ENCODE measurements at regions not wholly inside any gene's neighbourhood (a gene's known extent, or its start where the extent isn't known, plus 50 kb on each side); places are given as distances from the start of the nearest gene placed in this dataset.

DNA sequence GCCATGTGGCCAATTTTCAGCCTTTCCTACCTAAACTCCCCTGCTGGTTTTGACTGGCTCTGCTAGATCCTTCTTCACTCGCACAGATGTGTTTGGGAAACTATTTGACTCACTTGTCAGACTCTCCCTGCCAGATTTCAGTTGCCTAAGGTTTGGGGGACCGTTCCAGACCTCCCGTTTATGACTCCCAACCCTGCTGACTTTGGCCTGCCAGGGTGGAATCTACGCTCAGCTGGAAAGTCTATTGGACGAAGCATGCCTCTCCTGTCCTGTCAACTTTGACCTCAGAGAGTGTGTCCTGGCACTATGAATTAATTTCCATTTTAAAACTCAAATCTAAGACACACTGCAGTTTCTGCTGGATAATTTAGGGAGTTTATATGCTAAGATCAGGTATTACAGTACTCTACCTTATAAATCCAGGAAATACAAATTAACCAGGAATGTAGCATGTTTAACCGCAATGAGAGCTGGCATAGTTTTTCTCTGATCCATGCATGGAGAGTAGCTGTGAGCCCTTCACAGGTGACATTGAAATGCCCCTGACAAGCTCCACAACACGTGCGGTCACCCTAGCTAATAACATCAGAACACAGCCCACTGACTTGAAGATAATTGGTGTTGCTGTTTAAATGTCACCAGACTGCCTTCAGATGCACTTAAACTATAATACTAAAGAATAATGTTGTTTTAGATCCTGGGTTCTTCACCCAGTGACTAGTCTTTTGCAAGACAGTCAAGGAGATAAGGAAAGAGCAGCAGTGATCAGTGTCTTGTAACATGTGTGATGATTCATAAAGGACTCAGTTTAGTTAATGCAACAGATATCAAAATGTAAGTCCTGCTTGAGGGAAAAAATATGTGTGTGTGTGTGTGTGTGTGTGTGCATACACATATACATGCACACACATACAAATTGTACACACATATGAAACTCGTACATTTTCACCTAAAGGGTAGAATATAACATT, 223.0 kb upstream of the MCTP2 start:
- no peak for DNase-seq (ENCODE audit: low read depth)

DNA sequence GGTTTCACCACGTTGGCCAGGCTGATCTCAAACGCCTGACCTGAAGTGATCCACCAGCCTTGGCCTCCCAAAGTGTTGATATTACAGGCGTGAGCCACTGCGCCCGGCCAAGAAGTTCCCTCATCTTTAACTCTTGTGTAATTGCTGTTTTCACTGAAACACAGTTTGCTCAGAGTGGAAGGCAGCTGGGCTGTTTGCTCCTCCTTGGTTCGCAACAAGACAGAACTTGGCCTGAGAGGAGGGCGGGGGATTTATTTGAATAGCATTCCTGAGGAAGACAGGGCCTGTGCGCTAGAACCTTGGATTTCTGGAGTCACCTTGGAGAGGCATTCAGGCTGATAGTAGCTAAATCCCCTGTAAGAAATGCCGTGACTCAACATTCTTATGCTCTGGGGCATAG, 226.7 kb upstream of the MCTP2 start:
- DNase-seq (ENCODE audit: low read depth), result no peak

DNA sequence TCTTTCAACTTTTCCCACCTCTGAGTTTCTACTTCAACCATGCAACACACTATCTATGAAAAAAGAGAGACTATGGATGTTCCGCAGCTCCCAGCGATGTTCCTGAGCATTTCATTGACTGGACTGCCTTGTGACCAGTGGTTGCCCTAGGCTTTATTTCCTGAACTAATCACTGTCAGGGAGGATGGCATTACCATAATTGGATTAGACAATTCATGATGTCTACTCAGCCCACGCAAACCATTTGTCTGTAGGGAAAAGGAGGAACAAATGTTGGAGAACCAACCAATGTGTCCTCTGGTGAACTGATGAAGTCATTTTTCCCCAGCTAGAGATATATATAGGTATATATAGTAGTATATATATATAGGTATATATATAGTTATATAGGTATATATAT, 229.3 kb upstream of the MCTP2 start:
- no peak for DNase-seq (ENCODE audit: low read depth)

DNA sequence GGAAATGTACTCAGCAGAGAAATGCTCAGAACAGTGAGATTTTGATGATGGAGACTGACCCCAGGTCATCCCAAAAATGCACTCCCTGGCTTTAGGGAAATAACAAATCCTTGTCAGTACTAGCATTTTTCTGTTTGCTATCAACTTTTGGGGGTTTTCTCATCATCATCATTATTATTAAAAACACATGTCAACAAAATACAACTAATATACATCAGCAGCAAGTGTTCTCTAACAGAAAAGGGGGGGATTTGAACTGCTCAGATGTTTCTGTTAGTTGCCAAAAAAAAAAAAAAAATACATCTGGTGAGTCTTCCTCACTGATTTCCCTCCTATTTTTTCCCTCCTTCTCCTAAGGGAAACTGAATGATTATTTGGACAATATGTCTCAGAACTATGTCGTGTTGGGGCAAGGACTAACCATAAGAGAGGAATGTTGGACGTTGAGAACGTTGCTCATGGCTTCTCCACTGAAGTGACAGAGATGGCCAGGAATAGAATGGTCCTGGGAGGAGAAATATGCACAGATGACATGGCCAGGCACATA, 230.0 kb upstream of the MCTP2 start:
- no peak for DNase-seq (ENCODE audit: low read depth)

DNA sequence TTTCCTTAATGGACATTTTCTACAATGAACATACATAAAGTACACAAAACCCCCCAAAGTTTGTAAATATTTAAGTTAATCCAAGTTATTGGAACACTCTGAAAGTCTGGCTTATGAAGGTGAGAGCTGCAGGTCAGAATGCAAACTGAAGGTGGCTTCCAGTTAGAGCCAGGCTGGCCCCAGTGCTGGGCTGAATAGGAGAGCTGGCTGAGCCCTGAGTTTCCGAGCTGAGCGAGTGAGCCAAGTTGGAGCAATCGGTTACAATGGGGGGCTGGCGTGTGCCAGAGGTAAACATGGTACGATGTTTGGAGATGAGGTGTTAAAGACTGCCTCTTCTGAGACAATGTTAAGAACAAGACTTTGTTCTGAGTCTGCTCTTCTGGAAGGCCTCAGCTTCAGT, 230.8 kb upstream of the MCTP2 start:
- no peak for DNase-seq (ENCODE audit: low read depth)

DNA sequence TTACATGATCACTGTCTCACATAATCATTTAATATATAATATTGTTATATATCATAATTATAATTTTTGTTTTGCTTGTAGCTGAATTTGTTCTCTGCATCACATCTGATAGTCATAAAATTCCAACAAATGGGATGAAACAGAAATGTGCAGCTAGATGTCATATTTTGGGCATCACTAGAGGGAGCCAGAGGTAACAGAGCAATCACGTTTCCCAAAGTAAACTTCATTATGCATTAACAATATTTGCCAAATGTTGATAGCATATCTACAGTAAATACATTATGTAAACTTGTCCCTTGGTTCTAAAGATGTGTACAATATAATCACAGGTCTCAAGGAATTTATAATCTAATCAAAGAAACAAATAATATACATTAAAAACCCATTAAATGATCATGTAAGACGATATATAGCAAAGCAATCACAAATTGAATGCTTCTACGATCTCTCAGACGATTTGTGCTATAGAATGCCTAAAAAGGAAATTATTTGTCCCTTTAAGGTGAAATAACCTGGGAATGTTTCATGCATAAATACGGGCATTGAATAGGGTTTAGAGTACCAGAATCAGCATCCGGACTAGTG, 234.2 kb upstream of the MCTP2 start:
- DNase-seq (ENCODE audit: low read depth), result no peak

DNA sequence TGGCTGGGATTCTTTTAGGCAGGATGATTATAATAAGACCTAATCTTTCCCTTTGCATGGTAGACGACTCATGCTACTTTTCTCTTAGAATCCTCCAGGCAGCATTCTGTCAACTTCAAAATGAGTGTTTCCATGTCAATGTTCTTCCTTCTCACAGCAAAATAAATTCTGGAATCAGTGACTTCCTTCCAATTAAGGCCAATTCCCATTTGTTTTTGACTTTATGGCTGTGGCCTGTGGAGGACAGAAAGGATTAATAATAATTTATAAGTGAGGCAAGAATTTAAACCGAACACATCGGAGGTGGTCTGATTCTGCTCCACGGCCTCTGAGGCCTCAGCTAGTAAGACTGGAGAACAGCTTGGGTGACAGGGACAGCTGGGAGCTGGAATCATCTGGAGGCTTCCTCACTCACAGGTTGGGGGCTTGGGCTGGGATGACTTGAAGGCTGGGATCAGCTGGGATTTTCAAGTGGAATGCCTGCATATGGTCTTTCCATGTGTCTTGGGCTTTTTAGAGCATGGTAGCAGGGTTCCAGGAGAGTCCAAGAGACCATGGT, 241.8 kb upstream of the MCTP2 start:
- no peak for DNase-seq (ENCODE audit: low read depth)

DNA sequence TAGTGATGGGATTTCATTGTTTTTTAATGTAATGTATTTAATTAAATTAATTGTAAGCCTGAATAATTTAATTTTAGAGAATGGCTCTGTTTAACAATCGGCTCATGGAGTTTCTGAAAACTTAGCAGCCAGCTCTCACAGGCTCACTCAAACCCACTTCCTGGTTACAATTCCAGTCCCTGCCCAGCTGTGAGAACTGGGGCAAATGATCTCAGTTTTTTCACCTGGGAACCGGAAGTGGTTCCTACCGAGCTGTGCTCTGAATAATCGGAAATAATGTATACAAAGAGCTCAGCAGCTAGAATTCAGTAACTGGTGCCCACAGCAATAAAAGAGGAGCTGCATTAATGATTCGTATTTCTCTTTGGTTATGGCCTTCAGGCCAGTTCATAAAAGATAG, 244.3 kb upstream of the MCTP2 start:
- DNase-seq (ENCODE audit: low read depth), result no peak

DNA sequence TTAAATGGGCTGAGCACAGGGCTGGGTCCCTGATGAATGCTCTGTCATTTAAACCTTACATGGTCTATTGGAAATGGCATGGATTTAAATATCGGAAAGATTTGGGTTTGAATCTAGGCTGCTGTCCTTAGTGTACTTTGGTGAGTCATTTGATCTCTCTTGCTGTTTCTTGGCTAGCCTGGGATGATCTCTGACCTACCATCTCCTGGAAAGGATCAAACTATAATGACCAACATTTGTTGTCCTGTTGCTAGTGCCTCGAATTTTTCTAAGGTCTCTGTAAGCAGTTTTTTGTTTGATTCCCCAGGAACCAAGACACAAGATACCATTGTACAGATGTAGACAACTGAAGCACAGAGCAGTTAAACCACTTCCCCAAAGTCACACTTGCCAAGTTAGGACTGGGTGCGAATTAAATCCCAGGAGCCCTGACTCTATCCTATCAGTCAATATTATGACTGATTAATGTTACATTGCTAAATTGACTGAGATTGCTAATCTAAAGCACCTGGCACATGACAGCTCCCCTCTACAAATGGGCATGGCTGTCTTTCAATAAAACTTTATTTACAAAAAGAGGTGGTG, 244.9 kb upstream of the MCTP2 start:
- no peak for DNase-seq (ENCODE audit: low read depth)

DNA sequence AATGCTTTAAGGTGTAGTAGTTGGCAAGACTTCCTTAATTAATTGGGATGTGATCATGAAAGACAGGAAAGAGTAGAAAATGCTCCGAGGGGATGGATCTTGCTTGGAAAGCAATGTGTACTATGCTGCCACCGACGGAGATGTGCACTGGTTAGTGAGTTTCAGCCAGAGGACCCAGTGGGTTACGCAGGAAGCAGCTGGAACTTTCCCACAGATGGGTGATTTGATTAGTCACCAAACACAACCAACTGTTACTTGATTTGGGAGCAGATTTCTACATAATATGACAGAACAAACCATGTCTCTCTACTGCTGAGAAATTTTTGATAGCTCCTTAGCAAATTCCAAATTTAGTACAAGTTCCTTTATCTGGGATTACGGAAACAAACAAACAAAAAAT, 245.4 kb upstream of the MCTP2 start:
- no peak for DNase-seq (ENCODE audit: low read depth)

DNA sequence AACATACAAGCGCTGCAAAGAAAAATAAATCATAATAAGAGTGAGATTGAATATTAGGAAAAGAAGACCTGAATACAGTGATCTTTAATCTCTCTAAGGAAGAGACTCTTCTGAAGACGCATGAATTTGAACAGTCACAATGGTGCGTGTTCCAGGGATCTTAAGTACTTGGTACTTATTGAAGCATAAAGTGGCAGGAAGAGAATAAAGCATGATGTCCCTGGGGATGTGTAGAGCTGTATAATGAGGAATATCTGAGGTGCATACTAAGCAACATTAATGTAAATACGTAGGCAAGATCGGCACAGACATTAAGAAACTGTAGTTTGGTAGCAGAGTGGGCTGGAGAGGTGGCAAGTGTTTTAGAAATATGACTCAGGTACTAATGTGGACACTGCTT, 246.2 kb upstream of the MCTP2 start:
- DNase-seq (ENCODE audit: low read depth), result no peak

DNA sequence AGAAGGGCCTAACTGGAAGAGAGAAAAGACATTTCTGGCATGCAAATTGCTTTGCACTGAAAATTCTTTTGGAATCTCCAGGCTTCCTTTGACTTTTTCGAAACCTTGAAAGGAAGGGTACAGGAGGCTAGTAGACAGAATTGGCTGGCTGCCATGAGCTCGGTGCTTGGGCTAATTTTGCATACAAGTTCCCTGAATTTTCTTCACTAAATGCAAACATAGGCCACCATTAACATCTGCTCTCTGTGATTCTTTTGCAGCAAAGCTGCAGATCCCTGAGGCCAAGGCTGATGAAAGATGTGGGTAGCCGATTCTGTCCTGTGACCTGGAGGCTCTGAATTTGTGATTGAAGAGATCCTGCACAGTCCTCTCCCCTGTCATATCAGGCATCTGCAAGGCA, 247.8 kb upstream of the MCTP2 start:
- DNase-seq (ENCODE audit: low read depth), result no peak

DNA sequence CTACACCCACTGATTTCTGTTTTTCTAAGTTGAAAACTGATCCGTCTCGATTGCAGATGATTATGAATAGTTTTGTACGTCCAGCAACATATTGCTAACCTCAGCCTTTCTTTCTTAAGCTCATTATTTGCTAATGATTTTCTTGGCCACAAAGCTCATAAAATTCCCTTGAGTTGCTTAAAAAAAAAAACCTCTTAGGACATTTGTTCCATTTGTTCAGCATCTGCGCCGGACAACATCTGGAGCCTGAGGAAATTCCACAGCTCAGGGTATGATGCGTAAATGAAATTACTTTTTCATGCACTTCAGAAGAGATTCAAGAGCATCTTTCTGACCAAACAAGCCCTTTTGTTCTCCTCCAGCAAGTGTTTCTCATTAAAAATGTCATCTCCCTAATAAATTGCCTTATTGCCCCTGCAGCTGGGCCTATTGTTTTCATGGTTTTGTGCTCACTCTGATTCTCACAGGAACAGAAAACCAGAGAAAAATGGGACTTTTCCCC, 249.1 kb upstream of the MCTP2 start:
- DNase-seq (ENCODE audit: low read depth), result no peak

DNA sequence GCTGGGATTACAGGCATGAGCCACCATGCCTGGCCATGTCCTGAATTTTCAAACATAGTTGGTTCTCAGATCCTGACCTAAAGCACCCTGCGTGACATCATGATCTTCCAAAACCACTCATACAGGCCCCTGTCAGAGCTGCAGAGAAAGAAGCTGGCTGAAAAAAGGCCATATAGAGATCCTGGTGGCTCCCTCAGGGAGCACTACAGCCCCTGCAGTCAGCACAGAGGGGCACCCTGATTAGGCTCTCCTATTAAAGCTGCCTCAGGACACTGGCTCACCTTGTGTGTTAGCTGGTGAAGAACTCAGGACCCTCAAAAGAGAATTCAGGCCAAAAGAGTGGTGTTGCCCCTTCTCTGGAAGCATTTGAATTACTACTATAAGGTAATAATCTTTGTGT, 249.7 kb upstream of the MCTP2 start:
- DNase-seq (ENCODE audit: low read depth), result no peak

DNA sequence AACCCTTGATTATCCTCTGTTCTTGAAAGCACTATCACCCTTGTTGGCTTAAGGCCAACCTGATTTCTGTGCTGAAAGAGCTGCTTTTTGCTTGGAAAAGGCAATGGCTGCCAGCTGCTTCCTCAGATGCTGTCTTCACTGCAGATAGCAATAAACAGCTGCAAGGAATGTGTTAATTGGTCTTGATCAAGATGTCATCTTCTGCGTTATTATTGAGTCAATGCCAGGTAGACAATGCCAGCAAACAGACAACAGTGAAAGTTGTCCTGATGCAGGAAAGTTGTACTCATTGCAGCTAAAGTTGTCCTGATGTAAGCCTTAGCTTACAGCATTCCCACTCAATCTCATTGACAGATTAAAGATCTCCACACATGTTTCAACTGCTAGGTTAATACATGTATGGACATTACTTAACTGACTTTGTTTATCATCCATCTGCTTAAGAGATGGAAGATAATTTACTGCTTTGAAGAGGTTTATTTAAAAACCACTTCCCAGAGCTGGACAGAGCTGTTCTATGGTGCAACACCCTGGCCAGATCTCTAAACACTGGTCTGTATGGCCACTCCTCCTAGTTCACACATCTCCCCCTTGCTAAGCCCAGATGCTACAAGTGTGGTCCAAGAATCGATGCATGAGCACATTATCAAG, 251.0 kb upstream of the MCTP2 start:
- no peak for DNase-seq (ENCODE audit: low read depth)

DNA sequence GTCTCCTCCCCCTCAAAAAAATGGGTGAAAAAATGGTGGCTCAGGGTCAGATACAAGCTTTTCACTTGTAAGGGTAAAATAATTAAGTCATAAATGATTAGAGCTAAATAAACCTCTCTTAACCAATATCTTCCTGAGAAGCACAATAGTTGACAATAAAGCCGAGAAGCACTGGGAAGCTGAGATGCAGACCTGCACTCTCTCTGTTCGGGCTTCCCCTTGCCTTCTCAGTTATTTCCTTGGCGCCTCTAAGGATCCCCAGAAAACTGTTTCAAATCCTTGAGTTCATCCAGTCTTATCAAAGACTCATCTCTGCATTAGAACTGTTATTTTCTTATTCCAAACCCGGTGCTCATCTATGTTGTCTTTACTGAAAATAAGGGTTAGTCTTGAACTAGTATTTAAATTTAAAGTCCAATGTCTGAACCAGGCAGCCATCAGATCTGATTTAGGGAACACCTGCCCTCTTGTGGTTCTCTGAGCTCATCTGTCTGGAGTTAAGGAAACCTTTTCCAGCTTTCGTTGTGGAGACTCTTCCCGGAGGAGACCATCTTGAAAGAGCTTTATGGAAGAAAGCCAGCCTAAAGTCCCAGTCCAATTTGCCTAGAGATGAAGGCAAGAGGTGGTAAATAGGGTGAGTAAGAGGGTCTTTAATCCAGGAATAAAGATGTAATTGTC, 256.4 kb upstream of the MCTP2 start:
- DNase-seq (ENCODE audit: low read depth), result no peak

DNA sequence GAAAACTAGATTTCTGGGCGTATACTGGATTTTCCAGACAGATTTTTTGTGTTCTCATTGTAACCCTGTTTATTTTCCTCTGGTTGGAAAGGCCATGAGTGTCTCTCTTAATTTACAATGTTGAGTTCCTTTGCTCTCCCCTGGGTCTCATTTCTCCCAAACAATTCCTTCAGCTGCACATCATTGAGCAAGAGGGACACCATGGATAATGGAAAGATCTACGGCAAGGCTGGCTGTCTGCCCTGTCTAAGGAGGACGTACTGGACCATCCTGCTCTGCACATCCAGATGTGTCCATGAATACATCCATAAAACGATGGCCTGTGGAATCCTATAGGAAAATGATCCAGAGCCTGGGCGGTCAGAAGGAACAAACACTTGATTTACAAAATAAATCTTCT, 258.1 kb upstream of the MCTP2 start:
- no peak for DNase-seq (ENCODE audit: low read depth)

DNA sequence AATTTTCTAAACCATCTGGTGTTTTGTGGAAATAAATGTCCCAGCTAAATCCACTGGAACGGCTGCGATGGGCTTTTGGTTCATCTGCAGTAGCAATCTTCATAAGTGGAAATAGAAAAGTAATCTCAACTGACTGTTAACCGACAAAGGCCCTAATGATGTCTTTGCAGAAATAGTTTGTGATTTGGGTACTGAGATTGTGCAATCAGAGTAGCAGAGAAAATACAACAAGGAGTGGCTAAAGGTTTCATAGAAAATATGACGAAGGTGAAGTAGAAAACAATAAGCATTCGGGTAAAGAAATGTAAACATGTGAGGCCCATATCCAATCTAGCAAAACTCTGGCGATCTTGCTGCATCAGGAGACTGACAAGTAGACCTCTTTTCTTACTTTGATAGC, 262.6 kb upstream of the MCTP2 start:
- no peak for DNase-seq (ENCODE audit: low read depth)

DNA sequence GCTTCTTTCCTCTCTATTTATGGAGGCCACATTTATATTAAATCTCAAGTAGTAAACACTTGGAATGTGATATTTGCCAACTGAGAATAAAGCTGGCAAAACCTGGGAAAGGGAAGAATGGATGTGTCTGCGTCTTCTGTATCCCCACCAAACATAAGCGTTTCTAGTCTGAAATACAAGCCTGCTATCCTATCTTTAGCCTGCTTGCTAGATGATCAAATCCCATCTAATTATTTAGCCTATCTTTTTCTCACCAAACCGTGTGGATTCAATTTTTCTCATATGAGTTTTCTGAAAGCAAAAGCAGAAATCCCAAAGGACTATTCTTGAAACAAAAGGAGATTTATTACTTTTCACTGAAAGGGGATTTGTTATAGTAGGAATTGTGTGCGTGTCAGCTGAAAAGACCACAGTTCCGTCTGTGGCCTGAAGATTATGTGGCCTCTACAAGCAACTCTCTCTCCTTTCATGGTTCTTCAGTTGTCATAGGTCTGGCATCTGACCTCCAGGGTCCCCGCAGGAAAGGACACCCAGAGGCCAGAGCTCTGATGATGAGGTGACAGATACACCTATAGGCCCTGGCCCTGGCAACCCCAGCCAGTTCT, 266.0 kb upstream of the MCTP2 start:
- DNase-seq (ENCODE audit: low read depth), result no peak

DNA sequence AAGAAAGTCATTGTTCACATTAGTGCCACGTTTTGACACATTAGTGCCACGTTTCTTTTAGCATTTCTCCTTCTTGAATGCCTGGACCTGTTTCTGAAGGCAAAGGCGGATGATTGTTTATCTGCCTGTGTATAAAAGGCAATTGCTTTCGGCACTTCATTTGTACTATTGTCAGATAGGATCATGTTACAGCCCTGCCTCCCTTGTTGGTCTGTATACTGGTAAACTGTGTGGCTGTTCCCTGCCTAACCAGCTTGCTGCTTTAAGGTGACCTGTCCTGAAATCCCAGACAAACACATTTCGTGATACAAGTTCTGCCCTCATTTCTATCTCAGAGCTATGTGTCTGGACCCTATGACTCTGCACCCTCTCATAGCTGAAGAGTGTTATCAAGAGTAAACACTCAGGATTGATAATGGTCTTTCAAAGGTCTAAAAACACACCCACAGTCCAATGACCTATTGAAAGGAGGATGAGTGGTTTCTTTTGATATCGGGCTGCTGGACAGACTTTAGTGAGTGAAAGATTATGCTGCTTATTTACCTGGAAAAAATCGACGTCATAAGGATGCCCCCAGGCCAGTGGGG, 276.3 kb upstream of the MCTP2 start:
- DNase-seq (ENCODE audit: low read depth), result no peak

DNA sequence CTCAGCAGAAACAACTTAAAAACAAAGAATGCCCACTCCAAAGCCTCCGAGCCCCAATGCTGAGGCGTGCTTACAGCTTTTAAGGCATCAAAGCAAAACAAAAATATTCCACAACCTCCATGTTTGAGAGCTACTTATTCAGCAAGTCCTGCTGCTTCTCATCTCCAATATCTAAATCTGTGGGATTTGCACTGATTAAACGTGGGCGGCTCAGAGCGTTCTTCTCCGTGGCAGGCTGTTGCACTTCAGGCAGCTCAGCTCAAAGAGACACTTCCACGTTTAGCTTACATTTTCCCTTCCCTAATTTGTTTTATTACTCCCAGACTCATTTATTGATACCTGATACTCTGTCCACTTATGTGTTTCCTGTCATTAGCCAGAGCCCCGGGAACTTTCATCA, 282.6 kb upstream of the MCTP2 start:
- DNase-seq (ENCODE audit: low read depth), result no peak
